Myocyte (in vitro differentiated cells): ENCODE measurements at regions not wholly inside any gene's neighbourhood (a gene's known extent, or its start where the extent isn't known, plus 50 kb on each side); places are given as distances from the start of the nearest gene placed in this dataset.

Source experiments
- DNase-seq: peaks from one replicate; pipeline ENCODE4 v3.0.0-alpha.2; 2012; ENCODE audit warnings: low read depth

DNA sequence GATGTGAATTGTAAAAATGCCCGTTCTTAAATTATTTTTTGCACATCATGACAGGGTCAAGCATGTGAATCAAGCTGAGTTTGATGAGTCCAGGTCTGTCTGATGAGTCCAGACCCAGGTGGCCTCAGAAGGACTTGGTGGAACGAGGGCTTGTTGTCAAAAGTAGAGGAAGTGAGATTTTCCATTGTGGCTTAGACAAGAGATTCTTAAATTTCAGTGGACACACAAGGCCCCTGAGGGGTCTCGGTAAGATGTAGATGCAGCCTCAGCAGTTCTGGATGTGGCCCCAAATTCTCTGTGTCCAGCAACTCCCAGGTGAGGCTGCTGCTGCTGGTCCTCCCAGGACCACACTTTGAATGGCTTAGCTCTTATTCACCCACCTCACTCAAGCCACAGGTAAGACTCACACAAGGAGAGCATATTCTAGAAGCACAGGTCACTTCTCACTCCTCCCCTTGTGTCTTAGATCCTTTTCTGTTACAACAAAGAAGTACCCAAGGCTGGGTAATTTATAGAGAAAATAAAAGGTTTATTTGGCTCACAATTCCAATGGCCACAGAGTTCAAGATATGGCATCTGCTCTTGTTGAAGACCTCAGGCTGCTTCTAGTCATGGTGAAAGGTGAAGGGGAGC lies 98.8 kb downstream of the GGTLC2 start:
- no peak for DNase-seq

DNA sequence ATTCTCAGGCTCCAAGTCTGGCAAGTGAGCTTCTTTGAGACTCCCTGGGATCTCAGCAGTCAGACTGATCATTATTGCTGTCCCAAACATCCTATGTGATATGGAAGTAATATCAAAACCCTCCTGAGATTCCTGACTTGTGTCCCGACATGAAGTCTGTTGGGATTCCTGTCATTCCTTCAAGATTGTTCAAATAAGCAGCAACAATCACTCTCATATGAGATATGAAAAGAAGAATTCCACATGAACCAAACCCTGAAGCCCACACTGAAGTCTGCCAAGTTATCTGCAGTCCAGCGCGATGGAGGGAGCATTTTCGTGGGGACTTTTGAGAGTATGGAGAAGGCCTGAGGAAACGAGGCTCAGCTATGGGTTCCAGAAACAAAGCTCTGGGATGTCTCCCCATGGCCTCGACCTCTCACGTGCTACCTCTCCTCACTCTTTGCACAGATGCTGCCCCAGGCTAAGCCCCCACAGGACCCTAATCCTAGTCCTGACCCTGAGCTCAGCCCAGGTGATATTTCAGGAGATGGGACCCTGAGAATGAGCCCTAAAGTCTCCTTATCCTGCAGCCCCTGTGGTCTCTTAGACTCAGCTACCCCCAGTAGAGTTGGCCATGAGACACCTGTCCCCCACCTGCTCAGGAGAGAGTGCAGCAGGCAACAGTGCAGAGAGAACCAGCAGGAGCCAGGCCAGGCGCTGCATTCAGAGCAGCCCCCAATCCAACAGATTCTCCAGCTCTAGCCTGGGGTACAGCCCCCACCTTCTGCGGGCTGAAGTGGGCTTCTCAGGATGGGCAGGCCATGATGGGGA lies 100.2 kb downstream of the GGTLC2 start:
- no peak for DNase-seq

- DNase-seq, result peak; percentile 34
Observed at GRCh38 chr22:22745225-22746060, 101.0 kb downstream of the GGTLC2 start.

- DNase-seq, result no peak
Observed at GRCh38 chr22:22746061-22746962, 101.9 kb downstream of the GGTLC2 start.

GRCh38 chr22:22746963-22747933 lies 102.8 kb downstream of the GGTLC2 start:
- no peak for DNase-seq

DNA sequence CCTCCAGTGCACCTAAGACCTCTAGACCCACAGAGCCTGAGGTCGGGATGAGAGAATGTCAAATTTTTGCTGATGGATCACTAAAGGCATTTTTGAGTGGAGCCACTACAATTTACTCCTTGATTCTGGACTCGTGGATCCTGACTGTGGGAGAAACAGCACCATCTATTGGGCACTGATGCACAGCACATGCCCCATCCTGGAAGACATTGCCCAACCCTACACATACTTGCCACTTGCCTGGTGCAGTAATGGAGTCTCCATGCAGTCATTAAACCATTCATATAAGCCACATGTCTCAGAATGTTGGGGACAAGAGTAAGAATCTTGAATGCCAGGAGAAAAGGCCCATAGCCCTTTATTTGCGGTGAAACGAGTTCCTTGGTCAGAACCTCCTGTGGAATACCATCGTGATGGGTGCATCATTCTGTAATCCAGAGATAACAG lies 103.9 kb downstream of the GGTLC2 start:
- DNase-seq, result peak; percentile 64

GRCh38 chr22:22748756-22749155 lies 104.3 kb downstream of the GGTLC2 start:
- DNase-seq, result no peak

- DNase-seq, result no peak
Observed at GRCh38 chr22:22749167-22749758, 104.8 kb downstream of the GGTLC2 start.

DNA sequence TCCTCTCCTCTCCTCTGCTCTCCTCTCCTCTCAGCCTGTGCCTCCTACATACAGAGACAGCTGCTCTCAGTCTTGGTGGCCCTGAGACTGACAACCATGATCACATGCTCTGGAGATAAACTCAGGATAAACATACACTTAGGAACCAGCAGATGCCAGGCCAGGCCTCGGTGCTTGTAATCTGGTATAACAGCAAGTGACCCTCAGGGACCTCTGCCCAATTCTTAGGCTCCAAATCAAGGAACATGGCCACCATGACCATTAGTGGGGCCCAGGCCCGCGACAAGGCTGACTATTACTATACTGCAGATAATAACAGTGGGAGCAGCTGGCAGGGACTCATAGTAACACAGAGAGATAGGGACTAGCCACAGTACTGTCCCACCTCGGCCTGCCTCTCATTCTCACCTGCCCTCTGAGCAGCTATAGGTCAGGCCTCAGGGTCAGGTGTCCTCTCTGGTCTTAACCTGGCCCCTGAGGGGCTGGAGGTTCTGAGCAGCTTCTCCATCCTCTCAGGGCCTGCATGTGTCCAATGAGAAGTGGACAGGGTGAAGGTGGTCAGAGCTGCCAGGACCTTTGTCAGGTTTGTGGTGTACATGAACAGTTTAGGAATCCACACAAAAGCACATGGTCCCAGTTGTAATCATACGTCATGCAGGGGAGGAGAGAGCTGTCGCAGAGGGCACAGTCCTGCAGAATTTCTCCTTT lies 106.1 kb downstream of the GGTLC2 start:
- DNase-seq, result peak; percentile 47

- no peak for DNase-seq
Observed at GRCh38 chr22:22751043-22751603, 106.7 kb downstream of the GGTLC2 start.

DNA sequence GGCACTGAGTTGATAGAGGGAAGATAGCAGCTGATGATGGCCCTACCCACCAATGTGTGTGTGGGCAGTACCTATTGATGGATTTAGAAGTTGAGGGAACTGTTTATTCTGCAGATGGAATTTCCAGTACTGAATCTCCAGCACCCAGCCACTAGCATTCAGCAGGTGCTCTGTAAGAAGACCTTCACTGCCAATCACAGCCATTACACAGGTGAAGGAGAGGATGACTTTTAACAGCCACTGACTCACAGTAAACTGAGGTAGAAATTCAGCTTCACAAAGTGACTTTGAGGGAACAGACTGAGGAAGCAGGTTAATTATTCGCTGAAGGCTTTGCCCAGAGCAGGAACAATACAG lies 107.8 kb downstream of the GGTLC2 start:
- DNase-seq, result no peak

- peak; percentile 22 for DNase-seq
Observed at GRCh38 chr22:22752556-22753477, 108.4 kb downstream of the GGTLC2 start.

GRCh38 chr22:22753526-22754267 lies 109.3 kb downstream of the GGTLC2 start:
- peak; percentile 36 for DNase-seq

GRCh38 chr22:22754268-22754657 lies 109.8 kb downstream of the GGTLC2 start:
- no peak for DNase-seq

DNA sequence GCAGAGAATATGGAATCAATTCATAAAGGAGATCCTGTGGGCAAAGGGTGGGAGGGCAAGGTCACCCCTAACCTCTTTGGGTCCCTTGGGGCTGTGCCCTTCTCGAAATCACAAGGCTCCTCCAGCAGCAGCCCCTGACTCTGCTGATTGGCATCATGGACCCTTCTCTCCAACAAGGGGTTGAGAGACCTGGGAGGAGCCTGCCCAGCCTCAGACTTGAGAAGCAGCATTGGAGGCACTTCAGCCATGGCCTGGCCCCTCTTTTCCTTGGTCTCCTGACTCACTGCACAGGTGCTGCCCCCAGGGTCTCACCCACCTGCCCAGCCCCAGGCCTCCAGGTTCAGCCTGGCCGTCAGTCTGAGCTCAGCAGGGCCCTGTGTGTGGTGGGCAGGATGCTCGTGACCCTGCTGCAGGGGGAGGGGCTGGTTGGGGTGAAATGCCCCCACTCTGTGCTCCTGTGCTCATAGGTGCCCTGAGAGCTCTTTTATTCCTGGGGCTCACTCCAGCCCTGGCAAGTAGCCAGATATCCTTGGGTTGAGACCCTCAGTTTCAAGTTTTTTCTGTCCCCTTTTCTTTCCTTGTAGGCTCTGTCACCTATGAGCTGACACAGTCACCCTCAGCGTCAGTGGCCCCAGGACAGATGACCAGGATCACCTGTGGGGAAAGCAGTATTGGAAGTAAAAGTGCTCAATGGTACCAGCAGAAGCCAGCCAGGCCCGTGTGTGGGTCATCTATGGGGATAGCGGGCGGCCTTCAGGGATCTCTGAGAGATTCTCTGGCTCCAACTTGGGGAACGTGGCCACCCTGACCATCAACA lies 110.8 kb downstream of the GGTLC2 start:
- DNase-seq, result no peak

DNA sequence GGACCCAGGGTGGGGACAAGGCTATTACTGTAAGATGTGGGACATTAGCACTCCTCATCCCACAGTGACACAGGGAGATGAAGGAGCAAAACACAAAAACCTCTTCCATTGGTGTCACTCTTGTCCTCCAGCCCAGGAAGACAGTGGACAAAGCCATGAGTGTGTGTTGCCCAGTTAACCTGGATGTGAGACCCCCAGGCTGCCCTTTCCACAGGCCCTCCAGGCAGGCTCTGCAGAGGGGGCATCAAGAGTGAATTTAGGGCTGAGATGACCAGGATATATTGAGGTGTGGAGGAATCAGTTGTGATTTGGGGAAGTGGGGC lies 111.3 kb downstream of the GGTLC2 start:
- DNase-seq, result no peak
